ENCODE measurements at regions not wholly inside any gene's neighbourhood (a gene's known extent, or its start where the extent isn't known, plus 50 kb on each side); places are given as distances from the start of the nearest gene placed in this dataset.
"Not testable (repeated sequence)": the region's sequence is repeated elsewhere in the genome, so short reads cannot be mapped to it uniquely, and the experiment has no call there.

- no peak for DNase-seq
These were observed 429.6 kb downstream of the BCKDHB start for GRCh38 chr6:80535914-80536565.

GRCh38 chr6:80531681-80532619, 425.5 kb downstream of the BCKDHB start:
- DNase-seq, result no peak

- DNase-seq, result no peak
These were observed 423.6 kb downstream of the BCKDHB start for GRCh38 chr6:80530103-80530502.

GRCh38 chr6:80528115-80528514, 421.6 kb downstream of the BCKDHB start:
- DNase-seq, result peak; percentile 71

- DNase-seq, result peak; percentile 94
These were observed 421.1 kb downstream of the BCKDHB start for GRCh38 chr6:80527552-80528052.

GRCh38 chr6:80523531-80523997, 417.1 kb downstream of the BCKDHB start:
- peak; percentile 45 for DNase-seq

GRCh38 chr6:80523010-80523409, 416.5 kb downstream of the BCKDHB start:
- DNase-seq, result no peak

- no peak for DNase-seq
These were observed 416.1 kb downstream of the BCKDHB start for GRCh38 chr6:80522576-80522975.

- DNase-seq, result no peak
These were observed 413.5 kb downstream of the BCKDHB start for GRCh38 chr6:80519811-80520594.

- no peak for DNase-seq
These were observed 411.1 kb downstream of the BCKDHB start for GRCh38 chr6:80517525-80517924.

- not testable (repeated sequence) for DNase-seq
These were observed 404.1 kb downstream of the BCKDHB start for GRCh38 chr6:80510521-80510920.

GRCh38 chr6:80508885-80509630, 402.6 kb downstream of the BCKDHB start:
- DNase-seq, result no peak

GRCh38 chr6:80504882-80505281, 398.4 kb downstream of the BCKDHB start:
- DNase-seq, result no peak

GRCh38 chr6:80503660-80504059, 397.2 kb downstream of the BCKDHB start:
- no peak for DNase-seq

- no peak for DNase-seq
These were observed 396.4 kb downstream of the BCKDHB start for GRCh38 chr6:80502871-80503270.

GRCh38 chr6:80501636-80502035, 395.2 kb downstream of the BCKDHB start:
- DNase-seq, result no peak

- not testable (repeated sequence) for DNase-seq
These were observed 391.4 kb downstream of the BCKDHB start for GRCh38 chr6:80497696-80498486.

- no peak for DNase-seq
These were observed 383.6 kb downstream of the BCKDHB start for GRCh38 chr6:80489911-80490635.

GRCh38 chr6:80488190-80488589, 381.7 kb downstream of the BCKDHB start:
- no peak for DNase-seq

- not testable (repeated sequence) for DNase-seq
These were observed 379.0 kb downstream of the BCKDHB start for GRCh38 chr6:80485494-80485893.

- no peak for DNase-seq
These were observed 375.6 kb downstream of the BCKDHB start for GRCh38 chr6:80482056-80482455.

Data from NCI-H345 (cell line).